ENCODE measurements at regions not wholly inside any gene's neighbourhood (a gene's known extent, or its start where the extent isn't known, plus 50 kb on each side); places are given as distances from the start of the nearest gene placed in this dataset.

GRCh38 chr5:8299716-8300115 lies 430.8 kb downstream of the MTRR start:
- ATAC-seq (no peak), DNase-seq (ENCODE audit: low read depth, low spot score) (no peak)
- TF ChIP-seq, protein P1, sequence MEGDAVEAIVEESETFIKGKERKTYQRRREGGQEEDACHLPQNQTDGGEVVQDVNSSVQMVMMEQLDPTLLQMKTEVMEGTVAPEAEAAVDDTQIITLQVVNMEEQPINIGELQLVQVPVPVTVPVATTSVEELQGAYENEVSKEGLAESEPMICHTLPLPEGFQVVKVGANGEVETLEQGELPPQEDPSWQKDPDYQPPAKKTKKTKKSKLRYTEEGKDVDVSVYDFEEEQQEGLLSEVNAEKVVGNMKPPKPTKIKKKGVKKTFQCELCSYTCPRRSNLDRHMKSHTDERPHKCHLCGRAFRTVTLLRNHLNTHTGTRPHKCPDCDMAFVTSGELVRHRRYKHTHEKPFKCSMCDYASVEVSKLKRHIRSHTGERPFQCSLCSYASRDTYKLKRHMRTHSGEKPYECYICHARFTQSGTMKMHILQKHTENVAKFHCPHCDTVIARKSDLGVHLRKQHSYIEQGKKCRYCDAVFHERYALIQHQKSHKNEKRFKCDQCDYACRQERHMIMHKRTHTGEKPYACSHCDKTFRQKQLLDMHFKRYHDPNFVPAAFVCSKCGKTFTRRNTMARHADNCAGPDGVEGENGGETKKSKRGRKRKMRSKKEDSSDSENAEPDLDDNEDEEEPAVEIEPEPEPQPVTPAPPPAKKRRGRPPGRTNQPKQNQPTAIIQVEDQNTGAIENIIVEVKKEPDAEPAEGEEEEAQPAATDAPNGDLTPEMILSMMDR (IDR thresholded peaks at IDR 0.05 in 2 of 3, conservative IDR thresholded peaks at IDR 0.05 in 1 of 3; ENCODE audit: borderline replicate concordance in 1 of 3, insufficient read depth in 1 of 3, low read depth in 2 of 3, low read length in 2 of 3), result no peak
- no peak for TF ChIP-seq SIN3A (IDR thresholded peaks at IDR 0.05; ENCODE audit: low read depth)
- no peak for TF ChIP-seq EGR1 (IDR thresholded peaks at IDR 0.05; ENCODE audit: low read depth)
- TF ChIP-seq SP1 (IDR thresholded peaks at IDR 0.05; ENCODE audit: low read depth), result no peak
- no peak for TF ChIP-seq ELF1 (IDR thresholded peaks at IDR 0.05; ENCODE audit: borderline replicate concordance, low read depth)
- TF ChIP-seq SRF (IDR thresholded peaks at IDR 0.05; ENCODE audit: low read depth), result no peak
- TF ChIP-seq FOSL1 (IDR thresholded peaks at IDR 0.05; ENCODE audit: low read depth), result no peak
- ChIA-PET POLR2A (no interaction called here), RAD21 (ENCODE audit: low non-redundant PET in 1 of 2, low total read pairs in 2 of 2, uncharacterized antibody in 2 of 2, unreplicated experiment in 2 of 2) (no interaction called here), CTCF (no interaction called here)
- no peaks in the 10 kb centered on the region for H3K9me2 ChIP-seq (ENCODE audit: insufficient read depth)
- no peak overlapping the region for H3K9ac ChIP-seq (ENCODE audit: low read length)
- no peaks in the 10 kb centered on the region for H4K20me1 ChIP-seq (ENCODE audit: insufficient read depth)
- peaks cover 4% of the 10 kb centered on the region in 2 experiments; a peak in 2 of 4 replicates for H3K9me3 ChIP-seq (ENCODE audit: control insufficient read depth in 1 of 2, insufficient read depth in 1 of 2, low read depth in 1 of 2, low read length in 2 of 2)
- no peak overlapping the region for H3K4me2 ChIP-seq (ENCODE audit: low read length)
- BruUV-seq (replicated peaks), result no TSS peak
- no peaks in the 10 kb centered on the region for H3K79me2 ChIP-seq (ENCODE audit: insufficient read depth, low read length)
- no peak overlapping the region for H3K4me3 ChIP-seq (replicated peaks in 1 of 2; ENCODE audit: low read depth in 1 of 2, low read length in 2 of 2)
- H3K27ac ChIP-seq (ENCODE audit: low read depth, low read length), result no peak overlapping the region
- no peaks in the 10 kb centered on the region for H3K36me3 ChIP-seq (ENCODE audit: control insufficient read depth in 1 of 2, insufficient read depth in 2 of 2, low read length in 2 of 2)
- H3K4me1 ChIP-seq (ENCODE audit: control insufficient read depth in 1 of 2, insufficient read depth in 2 of 2, low read length in 2 of 2), result no peaks in the 10 kb centered on the region
- H2AFZ ChIP-seq (ENCODE audit: low read depth, low read length, poor library complexity, severe bottlenecking), result no peak overlapping the region
- intact Hi-C loops (cut with micrococcal nuclease), result no loop called here
- H3K27me3 ChIP-seq (ENCODE audit: insufficient read depth, low read length), result no peaks in the 10 kb centered on the region

- ChIA-PET RAD21 (ENCODE audit: low non-redundant PET in 1 of 2, low total read pairs in 2 of 2, uncharacterized antibody in 2 of 2, unreplicated experiment in 2 of 2) (no interaction called here), POLR2A (no interaction called here), CTCF (no interaction called here)
- H3K36me3 ChIP-seq (ENCODE audit: control insufficient read depth in 1 of 2, insufficient read depth in 2 of 2, low read length in 2 of 2), result no peaks in the 10 kb centered on the region
- BruUV-seq (replicated peaks), result no TSS peak
- H4K20me1 ChIP-seq (ENCODE audit: insufficient read depth), result no peaks in the 10 kb centered on the region
- H3K9ac ChIP-seq (ENCODE audit: low read length), result no peak overlapping the region
- H3K79me2 ChIP-seq (ENCODE audit: insufficient read depth, low read length), result no peaks in the 10 kb centered on the region
- no peak overlapping the region for H2AFZ ChIP-seq (ENCODE audit: low read depth, low read length, poor library complexity, severe bottlenecking)
- H3K9me3 ChIP-seq (ENCODE audit: control insufficient read depth in 1 of 2, insufficient read depth in 1 of 2, low read depth in 1 of 2, low read length in 2 of 2), result peaks cover 7 to 10% of the 10 kb centered on the region in 2 experiments; a peak in 2 of 4 replicates
- H3K4me3 ChIP-seq (replicated peaks in 1 of 2; ENCODE audit: low read depth in 1 of 2, low read length in 2 of 2), result no peak overlapping the region
- no peak overlapping the region for H3K27ac ChIP-seq (ENCODE audit: low read depth, low read length)
- no peak for DNase-seq (ENCODE audit: low read depth, low spot score)
- no peak overlapping the region for H3K4me2 ChIP-seq (ENCODE audit: low read length)
- H3K4me1 ChIP-seq (ENCODE audit: control insufficient read depth in 1 of 2, insufficient read depth in 2 of 2, low read length in 2 of 2), result no peaks in the 10 kb centered on the region
- H3K9me2 ChIP-seq (ENCODE audit: insufficient read depth), result no peaks in the 10 kb centered on the region
- H3K27me3 ChIP-seq (ENCODE audit: insufficient read depth, low read length), result no peaks in the 10 kb centered on the region
- ATAC-seq, result no peak
- intact Hi-C loops (cut with micrococcal nuclease), result no loop called here
- no peak for TF ChIP-seq POLR2A (IDR thresholded peaks at IDR 0.05; ENCODE audit: borderline replicate concordance, extremely low read depth, insufficient read depth, insufficient read length)
- TF ChIP-seq, protein P1 (IDR thresholded peaks at IDR 0.05 in 2 of 3, conservative IDR thresholded peaks at IDR 0.05 in 1 of 3; ENCODE audit: borderline replicate concordance in 1 of 3, insufficient read depth in 1 of 3, low read depth in 2 of 3, low read length in 2 of 3), result no peak
- TF ChIP-seq EZH2 (IDR thresholded peaks at IDR 0.05), result no peak
- TF ChIP-seq JUND (IDR thresholded peaks at IDR 0.05), result no peak
- TF ChIP-seq, protein P2, sequence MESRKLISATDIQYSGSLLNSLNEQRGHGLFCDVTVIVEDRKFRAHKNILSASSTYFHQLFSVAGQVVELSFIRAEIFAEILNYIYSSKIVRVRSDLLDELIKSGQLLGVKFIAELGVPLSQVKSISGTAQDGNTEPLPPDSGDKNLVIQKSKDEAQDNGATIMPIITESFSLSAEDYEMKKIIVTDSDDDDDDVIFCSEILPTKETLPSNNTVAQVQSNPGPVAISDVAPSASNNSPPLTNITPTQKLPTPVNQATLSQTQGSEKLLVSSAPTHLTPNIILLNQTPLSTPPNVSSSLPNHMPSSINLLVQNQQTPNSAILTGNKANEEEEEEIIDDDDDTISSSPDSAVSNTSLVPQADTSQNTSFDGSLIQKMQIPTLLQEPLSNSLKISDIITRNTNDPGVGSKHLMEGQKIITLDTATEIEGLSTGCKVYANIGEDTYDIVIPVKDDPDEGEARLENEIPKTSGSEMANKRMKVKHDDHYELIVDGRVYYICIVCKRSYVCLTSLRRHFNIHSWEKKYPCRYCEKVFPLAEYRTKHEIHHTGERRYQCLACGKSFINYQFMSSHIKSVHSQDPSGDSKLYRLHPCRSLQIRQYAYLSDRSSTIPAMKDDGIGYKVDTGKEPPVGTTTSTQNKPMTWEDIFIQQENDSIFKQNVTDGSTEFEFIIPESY (IDR thresholded peaks at IDR 0.05; ENCODE audit: extremely low read depth, insufficient replicate concordance, low read length), result no peak
- no peak for TF ChIP-seq ELF1 (IDR thresholded peaks at IDR 0.05; ENCODE audit: borderline replicate concordance, low read depth)
- TF ChIP-seq RAD21 (IDR thresholded peaks at IDR 0.05; ENCODE audit: low read depth), result no peak
- no peak for TF ChIP-seq EGR1 (IDR thresholded peaks at IDR 0.05; ENCODE audit: low read depth)
- no peak for TF ChIP-seq SIN3A (IDR thresholded peaks at IDR 0.05; ENCODE audit: low read depth)
- no peak for TF ChIP-seq SRF (IDR thresholded peaks at IDR 0.05; ENCODE audit: low read depth)
- no peak for TF ChIP-seq EZH2phosphoT487 (IDR thresholded peaks at IDR 0.05; ENCODE audit: borderline replicate concordance)
- no peak for TF ChIP-seq MAX (IDR thresholded peaks at IDR 0.05)
- TF ChIP-seq YY1 (IDR thresholded peaks at IDR 0.05; ENCODE audit: extremely low read depth, insufficient replicate concordance, low read depth, low read length), result no peak
Observed at GRCh38 chr5:8304341-8304740, 435.4 kb downstream of the MTRR start.
